H1 (cell line): ENCODE measurements at regions not wholly inside any gene's neighbourhood (a gene's known extent, or its start where the extent isn't known, plus 50 kb on each side); places are given as distances from the start of the nearest gene placed in this dataset.

ENCODE experiments used
- CTCF ChIA-PET: fragments of 300-600 bp; sonication (Branson Sonifier 250); formaldehyde crosslinking; loops from one replicate; lab custom pipeline; 2021; ENCODE audit not compliant: partially characterized antibody; lab: Charles Lee
- POLR2A ChIA-PET: fragments of 300-600 bp; sonication (Branson Sonifier 250); formaldehyde crosslinking; loops from one replicate; lab custom pipeline; 2021; ENCODE audit warnings: inconsistent platforms; ENCODE audit not compliant: partially characterized antibody; lab: Charles Lee
- DNase-seq, 2 experiments: peaks; one replicate each; pipeline versions ENCODE4 v3.0.0 to v3.0.0-alpha.2; 2010 to 2022; ENCODE audit warnings: low spot score in 2 of 2, low read depth in 1 of 2, mixed read lengths in 1 of 2
- FAIRE-seq: peaks from 2 replicates; lab custom pipeline; 2011; peaks lifted over from hg19 to GRCh38; lab: Jason Lieb, UNC
- H2AFZ ChIP-seq: 2 replicates; pipeline ENCODE4 v1.8.1; 2012; ENCODE audit warnings: low read length, inconsistent platforms
- H2AK5ac ChIP-seq: 2 replicates; pipeline ENCODE4 v1.6.1; 2013; ENCODE audit warnings: low read depth, low read length
- H2BK120ac ChIP-seq: replicated peaks from 2 replicates; pipeline ENCODE3; 2013; ENCODE audit warnings: low read depth, low read length, inconsistent platforms
- H2BK12ac ChIP-seq: 2 replicates; pipeline ENCODE4 v1.6.1; 2013; ENCODE audit warnings: low read depth, low read length
- H2BK15ac ChIP-seq: 2 replicates; pipeline ENCODE4 v1.6.1; 2013; ENCODE audit warnings: low read length
- H2BK20ac ChIP-seq: 2 replicates; pipeline ENCODE4 v1.6.1; 2013; ENCODE audit warnings: low read length
- H2BK5ac ChIP-seq: 2 replicates; pipeline ENCODE4 v1.6.1; 2013; ENCODE audit warnings: low read depth, low read length
- H3K14ac ChIP-seq: 2 replicates; pipeline ENCODE4 v1.6.1; 2013; ENCODE audit warnings: inconsistent platforms; ENCODE audit not compliant: insufficient read length
- H3K18ac ChIP-seq: 2 replicates; pipeline ENCODE4 v1.6.1; 2013; ENCODE audit warnings: low read length; ENCODE audit errors: extremely low read depth
- H3K23ac ChIP-seq: 2 replicates; pipeline ENCODE4 v1.6.1; 2013; ENCODE audit warnings: inconsistent platforms; ENCODE audit not compliant: insufficient read length
- H3K23me2 ChIP-seq: 2 replicates; pipeline ENCODE4 v1.6.1; 2013; ENCODE audit warnings: low read depth, low read length
- H3K27ac ChIP-seq: 2 replicates; pipeline ENCODE4 v1.6.1; 2011; ENCODE audit warnings: low read depth, low read length, inconsistent platforms
- H3K27me3 ChIP-seq, 4 experiments: replicated peaks in 1 of 4; 1 replicate in 1 of 4; 2 replicates in 3 of 4; pipeline versions ENCODE4 v1.6.1 to v1.8.1; 2011 to 2013; ENCODE audit warnings: low read length in 3 of 4, mild to moderate bottlenecking in 3 of 4, inconsistent platforms in 2 of 4, mixed read lengths in 2 of 4, moderate library complexity in 1 of 4; ENCODE audit not compliant: control insufficient read depth in 3 of 4, insufficient read depth in 3 of 4; ENCODE audit errors: extremely low read depth in 1 of 4
- H3K36me3 ChIP-seq, 4 experiments: 2 replicates each; pipeline versions ENCODE4 v1.6.1 to v1.8.1; 2011 to 2013; ENCODE audit warnings: mild to moderate bottlenecking in 4 of 4, low read length in 3 of 4, moderate library complexity in 2 of 4, control low read depth in 1 of 4, inconsistent platforms in 1 of 4; ENCODE audit not compliant: insufficient read depth in 4 of 4, control insufficient read depth in 2 of 4
- H3K4ac ChIP-seq: replicated peaks from 2 replicates; pipeline ENCODE3; 2013; ENCODE audit warnings: low read length, low read depth, mixed read lengths, inconsistent platforms; ENCODE audit not compliant: insufficient read length
- H3K4me1 ChIP-seq, 4 experiments: replicated peaks in 1 of 4; 1 replicate in 1 of 4; 2 replicates in 3 of 4; pipeline versions ENCODE4 v1.6.1 to v1.8.1; 2011 to 2013; ENCODE audit warnings: low read length in 3 of 4, inconsistent platforms in 2 of 4, mixed read lengths in 1 of 4; ENCODE audit not compliant: insufficient read depth in 4 of 4, control insufficient read depth in 3 of 4
- H3K4me2 ChIP-seq, 2 experiments: 2 replicates each; pipeline versions ENCODE4 v1.6.1 to v1.8.1; 2011 to 2013; ENCODE audit warnings: low read depth in 2 of 2, low read length in 2 of 2, control low read depth in 1 of 2, inconsistent platforms in 1 of 2, mild to moderate bottlenecking in 1 of 2; ENCODE audit not compliant: insufficient read depth in 1 of 2
- H3K4me3 ChIP-seq, 4 experiments: fragments of 200-600, 300-600 bp in 1 of 4; sonication (generic), shearing (Covaris generic), sonication (Bioruptor Twin) in 1 of 4; 2 replicates each; pipeline versions ENCODE4 v1.5.1 to v1.8.1; 2011 to 2016; ENCODE audit warnings: low read length in 4 of 4, low read depth in 3 of 4, control low read depth in 2 of 4, inconsistent platforms in 2 of 4, mild to moderate bottlenecking in 2 of 4, mixed read lengths in 1 of 4, moderate library complexity in 1 of 4; ENCODE audit not compliant: insufficient read depth in 2 of 4; ENCODE audit errors: extremely low read depth in 1 of 4
- H3K56ac ChIP-seq: replicated peaks from 2 replicates; pipeline ENCODE3; 2013; ENCODE audit warnings: low read depth, mild to moderate bottlenecking, mixed read lengths, low read length, inconsistent platforms; ENCODE audit not compliant: insufficient read length
- H3K79me1 ChIP-seq: 2 replicates; pipeline ENCODE4 v1.6.1; 2013; ENCODE audit warnings: low read depth, low read length, control low read depth
- H3K79me2 ChIP-seq, 2 experiments: 2 replicates each; pipeline versions ENCODE4 v1.6.1 to v1.8.1; 2012 to 2013; ENCODE audit warnings: low read length in 2 of 2, mild to moderate bottlenecking in 2 of 2, inconsistent platforms in 1 of 2; ENCODE audit not compliant: insufficient read depth in 2 of 2, control insufficient read depth in 1 of 2
- H3K9ac ChIP-seq, 4 experiments: replicated peaks in 1 of 4; 1 replicate in 1 of 4; 2 replicates in 3 of 4; pipeline versions ENCODE4 v1.6.1 to v1.8.1; 2011 to 2013; ENCODE audit warnings: low read depth in 3 of 4, low read length in 3 of 4, control low read depth in 2 of 4, mild to moderate bottlenecking in 2 of 4, moderate library complexity in 2 of 4, inconsistent platforms in 1 of 4; ENCODE audit errors: extremely low read depth in 1 of 4
- H3K9me3 ChIP-seq, 2 experiments: 2 replicates each; pipeline versions ENCODE4 v1.6.1 to v1.8.1; 2012 to 2013; ENCODE audit warnings: mild to moderate bottlenecking in 2 of 2, moderate library complexity in 2 of 2, control low read depth in 1 of 2, inconsistent platforms in 1 of 2, low read depth in 1 of 2, low read length in 1 of 2, mixed read lengths in 1 of 2; ENCODE audit not compliant: insufficient read depth in 2 of 2
- H4K20me1 ChIP-seq, 2 experiments: replicated peaks in 1 of 2; 2 replicates each; pipeline versions ENCODE3 to v1.8.1; 2011 to 2013; ENCODE audit warnings: inconsistent platforms in 2 of 2, low read length in 2 of 2, mild to moderate bottlenecking in 1 of 2; ENCODE audit not compliant: insufficient read depth in 2 of 2, control insufficient read depth in 1 of 2
- H4K5ac ChIP-seq: 2 replicates; pipeline ENCODE4 v1.6.1; 2013; ENCODE audit warnings: low read length, low read depth, mixed read lengths, inconsistent platforms; ENCODE audit not compliant: insufficient read length
- H4K8ac ChIP-seq: 2 replicates; pipeline ENCODE4 v1.8.0; 2013; ENCODE audit warnings: mild to moderate bottlenecking, moderate library complexity, low read length, inconsistent platforms; ENCODE audit not compliant: insufficient read depth; ENCODE audit errors: extremely low read depth
- H4K91ac ChIP-seq: replicated peaks from 2 replicates; pipeline ENCODE3; 2013; ENCODE audit warnings: low read length, mixed read lengths, inconsistent platforms; ENCODE audit not compliant: insufficient read length
- WGBS, 2 experiments: shearing (Covaris generic) in 1 of 2; methylation state at CpG; one replicate each; pipeline versions ENCODE4 v1.1.6 to v1.1.7; 2013 to 2015; ENCODE audit warnings: low lambda C conversion rate in 2 of 2, mixed read lengths in 2 of 2, inconsistent platforms in 1 of 2, low coverage in 1 of 2, missing lambda C conversion rate in 1 of 2; ENCODE audit not compliant: insufficient replicate concordance in 2 of 2, insufficient coverage in 1 of 2, insufficient read length in 1 of 2; ENCODE audit errors: extremely low coverage in 1 of 2, missing lambda C conversion rate in 1 of 2; 5-methylcytosine and 5-hydroxymethylcytosine counted together

DNA sequence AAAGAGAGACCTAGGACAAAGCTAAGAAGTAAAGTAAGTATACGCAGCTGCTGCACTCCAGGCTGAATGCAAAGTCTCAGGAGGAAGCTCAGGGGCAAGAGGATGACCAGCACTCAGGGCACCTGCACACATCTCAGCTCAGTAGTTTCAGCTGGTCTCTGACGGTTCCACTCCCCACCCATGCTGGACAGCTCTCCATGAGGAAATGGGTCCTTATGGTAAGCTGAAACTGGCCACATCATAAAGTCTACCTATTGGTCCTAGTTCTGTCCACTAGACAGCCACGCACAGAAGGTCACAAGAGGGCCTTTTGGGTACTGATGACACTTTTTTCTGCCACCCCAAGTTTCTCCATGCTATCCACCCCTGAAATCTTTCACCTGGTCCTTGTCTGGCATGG, 215.3 kb downstream of the TTC32 start:
- H3K4me2 ChIP-seq: no peak overlapping the region
- no peak overlapping the region for H2BK5ac ChIP-seq
- no peaks in the 10 kb centered on the region for H3K36me3 ChIP-seq
- POLR2A ChIA-PET: interaction anchor here (0.5 to 1.1 kb wide), 2 partner anchors 10 to 32 kb away, joined by 3 read pairs; no protein-coding TSS in a partner anchor
- CTCF ChIA-PET: interaction anchor here (0.6 to 5.1 kb wide), 9 partner anchors 8 to 849 kb away, joined by 3 to 23 read pairs (median 4); no protein-coding TSS in a partner anchor
- H3K18ac ChIP-seq: no peak overlapping the region
- H3K23me2 ChIP-seq: no peaks in the 10 kb centered on the region
- H3K23ac ChIP-seq: no peak overlapping the region
- H2AK5ac ChIP-seq: no peak overlapping the region
- no peak overlapping the region for H4K5ac ChIP-seq
- H2BK12ac ChIP-seq: no peak overlapping the region
- no peak for DNase-seq
- H3K56ac ChIP-seq: no peak overlapping the region
- H2BK120ac ChIP-seq: no peak overlapping the region
- no peaks in the 10 kb centered on the region for H3K9me3 ChIP-seq
- no peaks in the 10 kb centered on the region for H3K79me1 ChIP-seq
- no peak overlapping the region for H4K8ac ChIP-seq
- H4K91ac ChIP-seq: no peak overlapping the region
- H3K14ac ChIP-seq: no peak overlapping the region
- H3K4ac ChIP-seq: no peak overlapping the region
- no peaks in the 10 kb centered on the region for H3K4me1 ChIP-seq
- no peak for FAIRE-seq
- no peak overlapping the region for H2BK20ac ChIP-seq
- H3K27me3 ChIP-seq: no peaks in the 10 kb centered on the region
- no peaks in the 10 kb centered on the region for H3K79me2 ChIP-seq
- no peak overlapping the region for H3K27ac ChIP-seq
- H3K9ac ChIP-seq: no peak overlapping the region
- H2BK15ac ChIP-seq: no peak overlapping the region
- H3K4me3 ChIP-seq: no peak overlapping the region
- H4K20me1 ChIP-seq: no peaks in the 10 kb centered on the region
- WGBS, 2 experiments: 62% methylated on average over 3 of the region's 3 CpGs; no CpG with 5 or more reads in 1 of the 2 experiments
- no peak overlapping the region for H2AFZ ChIP-seq
